ENCODE measurements at regions not wholly inside any gene's neighbourhood (a gene's known extent, or its start where the extent isn't known, plus 50 kb on each side); places are given as distances from the start of the nearest gene placed in this dataset.
A peak's percentile ranks its signal among the peaks of the same experiment; 100 is the strongest.

DNA sequence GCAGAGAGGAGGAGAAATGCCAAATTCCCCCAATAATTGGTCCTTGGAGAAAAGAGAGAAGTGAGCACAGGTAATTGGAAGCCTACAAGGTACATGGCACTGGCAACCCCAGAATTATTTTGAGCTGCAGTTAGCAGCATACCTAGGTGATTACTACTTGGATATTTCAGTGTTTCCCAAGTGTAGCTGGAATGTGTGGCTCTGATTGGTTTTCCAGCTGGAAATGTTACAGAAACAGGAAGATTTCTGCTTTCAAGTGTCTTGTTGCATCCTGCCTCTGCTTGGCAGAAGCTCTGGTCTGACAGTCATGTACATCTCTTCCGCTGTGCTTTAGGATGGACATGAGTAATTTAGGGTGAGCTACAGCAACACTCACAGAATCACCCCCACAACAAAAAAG, 262.1 kb downstream of the ENC1 start:
- DNase-seq (ENCODE audit: low spot score), result no peak

DNA sequence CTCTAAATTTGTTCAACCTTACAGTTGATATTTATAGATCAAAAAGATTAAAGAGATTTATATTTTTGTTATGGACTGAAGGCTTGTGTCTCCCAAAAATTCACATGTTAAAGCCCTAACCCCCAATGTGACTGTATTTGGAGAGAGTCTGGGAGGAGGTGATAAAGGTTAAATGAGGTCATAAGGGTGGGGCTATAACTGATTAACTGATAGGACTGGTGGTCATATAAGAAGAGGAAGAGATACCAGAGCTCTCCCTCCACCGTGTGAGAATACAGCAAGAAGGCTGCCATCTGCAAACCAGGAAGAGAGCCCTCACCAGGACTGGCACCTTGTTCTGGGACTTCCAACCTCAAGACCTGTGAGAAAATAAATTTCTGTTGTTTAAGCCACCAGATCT, 264.3 kb downstream of the ENC1 start:
- DNase-seq (ENCODE audit: low spot score), result no peak

DNA sequence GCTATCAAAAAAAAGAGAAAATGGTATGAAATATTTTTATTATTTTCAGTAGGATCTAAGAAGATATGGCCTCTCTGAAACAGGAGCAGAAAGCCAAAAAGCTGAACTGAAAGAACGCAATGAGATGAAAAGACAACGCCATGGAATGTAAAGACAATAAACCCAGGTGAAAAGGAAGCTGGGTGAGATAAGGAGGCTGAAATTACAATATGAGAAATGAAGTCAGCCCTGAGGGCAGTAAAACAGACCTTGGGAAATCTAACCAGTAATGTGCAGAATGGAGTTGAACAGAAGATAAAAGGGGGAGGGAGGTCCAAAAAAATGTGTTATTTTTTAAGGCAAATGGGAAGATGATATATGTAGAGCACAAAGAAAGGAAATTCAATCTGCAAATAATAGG, 265.3 kb downstream of the ENC1 start:
- DNase-seq (ENCODE audit: low spot score), result peak; percentile 50

DNA sequence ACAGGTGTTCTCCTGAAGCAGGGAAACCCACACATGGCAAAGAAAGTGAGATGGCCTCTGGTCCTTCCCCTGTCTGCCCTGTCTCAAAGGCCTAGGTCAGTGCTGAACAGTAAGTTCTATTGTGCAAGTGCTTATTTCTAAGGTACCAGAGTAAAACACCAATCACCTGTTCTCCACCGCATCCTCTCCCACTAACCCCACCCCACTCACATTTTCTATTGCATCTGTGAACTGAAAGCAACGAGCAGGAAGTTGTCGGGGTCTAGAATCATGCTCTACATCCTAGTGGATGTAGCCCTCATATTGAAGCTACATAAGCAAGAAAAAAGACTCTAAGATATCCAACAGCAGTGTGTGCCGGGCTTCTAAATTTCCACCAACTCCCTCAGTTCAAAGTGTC, 265.9 kb downstream of the ENC1 start:
- no peak for DNase-seq (ENCODE audit: low spot score)

DNA sequence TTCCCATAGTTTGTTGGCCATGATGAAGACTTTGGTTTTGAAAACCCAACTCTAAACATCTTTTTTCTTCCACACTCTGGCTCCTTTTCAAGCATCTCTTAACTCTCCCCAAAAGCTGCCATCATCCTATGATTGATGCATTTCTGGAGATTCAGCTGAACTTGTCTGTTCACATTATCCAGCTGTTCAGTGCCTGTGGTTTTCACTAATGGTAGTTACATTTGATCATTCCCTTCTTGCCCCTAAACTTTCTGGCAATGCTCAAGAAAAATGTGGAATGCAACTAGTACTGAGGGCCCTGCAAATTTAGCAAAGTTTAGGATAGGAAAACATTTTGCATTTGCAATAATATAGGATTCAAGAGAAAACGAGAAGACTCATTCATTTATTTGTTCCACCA, 267.5 kb downstream of the ENC1 start:
- no peak for DNase-seq (ENCODE audit: low spot score)

DNA sequence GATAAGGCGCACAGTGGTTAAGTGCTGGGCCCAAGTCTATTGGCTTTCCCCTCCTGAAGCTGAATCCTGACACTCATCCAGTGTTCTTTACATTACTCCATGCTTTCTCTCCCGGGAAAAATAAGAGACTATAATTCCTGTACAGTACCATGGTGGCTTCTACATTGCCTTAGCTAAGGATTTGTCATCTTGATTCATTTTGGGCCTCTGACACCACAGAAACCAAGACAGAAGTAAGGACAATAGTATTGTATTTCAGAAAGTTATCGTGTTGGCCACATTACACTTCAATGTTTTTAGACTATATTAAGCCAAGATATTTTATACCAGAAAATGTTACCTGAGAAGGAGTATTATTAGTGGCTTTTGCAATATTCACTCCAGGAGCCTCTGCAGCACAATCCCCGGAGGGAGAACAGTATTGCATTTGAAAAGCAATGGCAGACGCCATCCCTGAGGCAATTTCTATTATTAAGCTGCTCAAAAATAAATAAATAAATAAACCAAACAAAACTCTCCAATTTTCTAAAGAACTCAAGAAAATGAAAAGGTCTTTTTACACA, 267.9 kb downstream of the ENC1 start:
- DNase-seq (ENCODE audit: low spot score), result no peak

DNA sequence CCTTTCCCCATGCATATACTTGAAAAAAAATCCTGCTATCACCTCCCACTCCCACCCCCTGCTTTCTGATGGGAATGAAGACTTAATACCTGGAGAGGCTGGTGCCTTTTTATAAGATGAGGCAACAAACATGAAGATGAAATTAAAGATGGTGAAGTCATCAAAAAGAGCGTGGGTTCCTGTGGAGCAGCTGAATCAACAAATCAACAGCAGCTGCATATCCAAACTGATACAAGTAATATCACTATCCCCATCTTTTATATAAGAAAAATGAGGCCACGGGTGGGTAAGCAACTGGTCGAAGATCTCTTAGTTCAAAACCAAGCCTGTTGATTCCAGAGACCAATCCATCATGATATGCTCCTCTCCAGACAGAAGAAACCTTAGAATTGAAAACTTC, 268.5 kb downstream of the ENC1 start:
- DNase-seq (ENCODE audit: low spot score), result no peak

DNA sequence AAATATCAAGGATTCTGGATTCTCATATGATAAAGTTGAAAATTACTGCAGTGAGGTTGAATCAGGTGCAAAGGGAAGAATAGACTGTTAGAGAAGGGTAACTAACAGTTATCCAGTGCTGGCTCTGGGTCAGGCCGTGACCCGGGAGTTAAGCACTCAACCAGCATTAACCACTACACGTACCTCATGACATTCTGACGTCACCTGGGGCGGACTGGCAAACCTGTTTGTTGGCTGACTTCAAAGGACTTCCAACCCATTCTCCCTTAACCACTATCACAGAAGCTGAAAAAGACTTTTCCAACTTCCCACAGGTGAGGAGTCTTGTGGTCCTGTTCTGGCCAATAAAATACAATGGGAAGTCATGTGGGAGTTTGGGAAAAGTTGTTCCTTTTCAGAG, 268.9 kb downstream of the ENC1 start:
- no peak for DNase-seq (ENCODE audit: low spot score)

DNA sequence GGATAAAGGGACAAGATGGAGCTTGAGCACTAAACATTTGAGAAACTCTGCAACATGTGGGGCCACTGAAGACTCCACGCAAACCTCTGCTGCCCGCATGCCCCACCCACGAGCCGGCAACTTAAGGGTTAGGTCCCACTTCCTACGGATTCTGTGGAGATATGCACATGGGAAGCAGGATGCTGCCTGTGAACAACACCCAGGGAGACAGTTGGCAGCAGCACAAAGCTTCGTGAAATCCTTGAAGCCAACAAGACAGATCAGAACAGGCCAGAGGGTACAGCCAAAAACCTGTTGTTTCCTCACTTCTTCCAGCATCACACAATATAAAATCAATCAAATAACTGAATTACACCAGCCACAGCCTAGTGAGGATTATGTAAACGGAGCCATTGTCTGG, 270.4 kb downstream of the ENC1 start:
- no peak for DNase-seq (ENCODE audit: low spot score)

DNA sequence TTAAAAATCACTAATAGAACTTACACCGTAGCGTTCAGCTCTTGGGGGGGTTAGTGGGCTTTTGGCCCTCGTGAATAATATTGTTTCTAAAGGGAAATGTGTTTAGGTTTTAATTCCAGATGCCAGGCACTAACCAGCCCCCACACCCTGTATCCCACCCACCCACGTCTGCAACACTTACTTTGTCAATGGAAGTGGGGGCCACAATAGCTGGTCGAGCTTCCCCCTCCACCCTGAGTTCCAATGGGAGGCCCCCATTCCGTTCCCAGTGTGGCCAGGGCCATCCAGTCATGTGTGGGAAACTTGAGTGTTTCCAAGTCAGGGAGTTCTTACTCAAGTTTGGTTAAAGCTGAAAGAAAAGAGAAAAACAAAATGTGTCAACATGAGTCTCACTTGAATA, 271.4 kb downstream of the ENC1 start:
- no peak for DNase-seq (ENCODE audit: low spot score)

DNA sequence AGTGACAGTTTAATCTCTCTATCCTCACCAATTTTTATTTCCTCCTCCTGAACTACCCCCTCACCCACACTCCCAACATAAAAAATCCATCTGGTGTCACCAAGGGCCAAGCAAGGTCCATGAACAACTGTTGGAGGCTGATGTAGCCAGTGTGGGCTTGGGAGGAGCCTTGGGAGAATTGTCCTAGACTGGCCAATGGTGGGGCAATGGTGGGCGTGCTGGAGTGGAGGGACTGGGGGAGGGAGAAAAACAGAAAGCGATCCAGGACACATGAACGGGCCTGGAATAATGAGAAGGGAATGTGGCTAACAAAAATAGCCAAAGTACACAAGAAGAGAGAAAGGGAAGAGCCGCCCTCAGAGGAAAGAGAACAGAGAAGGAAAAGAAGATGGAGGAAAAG, 272.6 kb downstream of the ENC1 start:
- no peak for DNase-seq (ENCODE audit: low spot score)

DNA sequence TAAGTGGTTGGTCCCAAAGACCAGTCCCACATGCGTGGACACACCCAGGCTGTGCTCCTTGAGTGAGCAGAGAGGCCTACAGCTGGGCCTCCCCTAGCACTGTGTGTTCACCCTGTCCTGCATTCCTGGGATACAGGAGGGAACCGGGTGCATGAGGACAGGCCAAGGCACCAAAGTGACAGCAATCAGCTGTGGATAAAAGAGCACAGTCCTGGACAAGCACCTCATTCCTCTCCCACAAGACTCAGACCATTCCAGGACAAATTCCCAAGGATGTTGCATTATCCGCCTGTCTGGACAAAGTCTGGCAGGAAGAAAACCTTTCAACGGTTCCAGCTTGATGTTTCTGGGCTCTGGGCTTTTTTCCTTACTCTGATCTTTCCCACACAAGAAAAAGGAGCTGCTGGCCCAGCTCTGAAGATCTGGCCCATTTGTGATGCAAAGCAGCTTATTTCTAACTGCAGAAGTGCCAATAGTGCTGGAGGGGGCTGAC, 273.2 kb downstream of the ENC1 start:
- no peak for DNase-seq (ENCODE audit: low spot score)

DNA sequence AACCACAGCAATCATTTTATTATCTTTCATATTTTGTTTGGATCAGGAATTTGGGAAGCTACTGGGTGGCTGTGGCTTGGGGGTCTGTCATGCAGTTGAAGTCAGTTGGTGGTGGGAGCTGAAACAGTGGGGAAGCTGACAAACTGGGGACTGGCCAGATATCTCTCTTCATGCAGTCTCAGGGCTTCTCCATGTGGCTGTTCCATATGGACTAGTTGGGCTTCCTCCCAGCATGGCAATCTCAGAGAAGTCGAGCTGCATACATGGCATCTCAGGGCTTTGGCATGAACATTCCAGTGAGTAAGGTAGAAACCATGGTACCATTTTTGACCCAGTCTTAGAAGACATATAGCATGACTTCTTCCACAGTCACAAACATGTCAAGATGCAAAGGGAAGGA, 274.8 kb downstream of the ENC1 start:
- DNase-seq (ENCODE audit: low spot score), result no peak

DNA sequence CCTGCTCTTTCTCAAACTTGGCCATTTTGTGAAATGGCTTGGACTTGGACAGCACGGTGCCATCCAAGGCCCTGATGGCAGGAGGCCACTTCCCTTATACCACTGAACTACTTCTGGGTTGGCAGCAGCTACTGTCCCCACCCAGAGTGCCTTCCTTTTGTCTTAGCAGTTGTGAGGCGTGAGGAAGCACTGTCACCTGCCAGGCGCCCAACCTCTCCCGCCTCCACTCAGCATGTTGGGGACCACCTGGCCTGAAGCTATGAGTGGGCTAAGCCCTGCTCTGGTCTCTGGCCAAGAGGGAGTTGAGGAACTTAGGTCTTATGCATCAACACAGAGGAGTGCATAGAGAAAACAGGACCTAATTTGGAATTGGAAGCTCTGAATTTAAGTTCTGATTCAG, 276.0 kb downstream of the ENC1 start:
- no peak for DNase-seq (ENCODE audit: low spot score)

DNA sequence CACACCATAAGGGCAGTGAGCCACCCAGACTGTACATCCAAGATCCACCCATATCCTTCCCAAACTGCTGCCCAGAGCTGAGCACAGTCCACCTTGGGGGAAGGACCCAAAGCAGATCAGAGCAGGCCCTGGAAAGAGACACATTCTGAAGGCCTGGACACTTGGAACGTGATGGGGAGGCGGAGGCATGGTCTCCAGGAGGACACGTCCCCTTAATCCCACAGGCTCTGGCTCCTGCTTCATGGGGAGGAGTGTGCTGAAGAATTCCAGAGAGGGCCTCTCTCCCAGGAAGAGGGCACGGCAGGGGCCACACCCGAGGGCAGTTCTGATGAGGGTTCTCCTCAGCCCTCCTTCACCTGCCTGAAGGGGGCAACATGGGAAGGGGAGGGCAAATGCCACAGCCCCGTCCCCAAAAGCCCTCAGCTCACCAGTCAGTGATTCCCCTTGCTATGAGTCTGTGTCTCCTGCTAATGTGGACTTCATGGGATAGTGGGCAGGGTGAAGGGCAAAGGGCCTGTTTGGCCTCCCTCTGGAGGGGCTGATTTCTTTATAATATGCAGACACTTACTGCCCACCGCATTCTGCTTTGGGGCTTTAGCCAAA, 276.8 kb downstream of the ENC1 start:
- DNase-seq (ENCODE audit: low spot score), result no peak

DNA sequence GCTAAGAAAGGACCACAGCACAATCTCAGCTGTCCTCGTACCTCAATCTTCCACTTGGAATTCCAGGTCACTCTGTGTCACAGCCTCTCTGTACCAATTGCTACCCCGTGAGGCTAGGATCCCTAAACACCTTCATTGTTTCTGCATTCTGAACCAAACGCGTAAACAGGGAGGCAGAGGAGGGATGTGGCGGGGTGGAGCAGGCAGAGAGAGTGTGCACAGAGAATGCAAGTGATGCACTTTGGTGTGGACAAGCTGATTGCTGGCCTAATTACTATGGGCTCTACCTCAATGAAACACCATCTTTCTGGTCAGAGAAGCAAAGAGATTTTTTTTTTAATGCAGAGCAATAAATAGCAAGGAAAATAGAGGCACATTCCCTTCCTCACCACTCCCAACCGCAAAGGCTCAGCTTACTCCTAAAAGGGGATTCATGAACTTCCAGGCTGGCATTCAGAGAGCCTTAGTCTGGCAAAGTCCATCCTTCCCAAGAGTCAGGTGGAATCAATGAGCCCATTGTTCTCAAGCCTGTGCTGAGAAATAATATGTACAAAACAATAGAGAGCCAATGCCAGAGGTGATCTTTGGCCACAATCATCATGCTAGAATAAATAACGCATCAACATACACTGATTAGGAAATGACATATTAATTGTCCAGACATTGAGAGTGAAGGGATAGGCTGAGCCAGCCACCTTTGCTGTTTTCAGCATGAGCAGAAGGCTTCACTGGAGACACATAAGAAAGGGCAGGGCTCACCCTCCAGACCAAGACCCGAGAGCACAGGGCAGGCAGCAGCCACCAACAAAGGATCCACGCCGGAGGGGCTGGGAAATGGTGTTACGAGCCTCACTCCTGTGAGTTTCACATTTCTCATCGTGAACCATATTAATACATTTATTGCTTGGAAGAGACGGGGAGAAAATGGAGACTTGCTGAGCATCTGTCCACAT, 278.8 kb downstream of the ENC1 start:
- peak; percentile 89 for DNase-seq (ENCODE audit: low spot score)

DNA sequence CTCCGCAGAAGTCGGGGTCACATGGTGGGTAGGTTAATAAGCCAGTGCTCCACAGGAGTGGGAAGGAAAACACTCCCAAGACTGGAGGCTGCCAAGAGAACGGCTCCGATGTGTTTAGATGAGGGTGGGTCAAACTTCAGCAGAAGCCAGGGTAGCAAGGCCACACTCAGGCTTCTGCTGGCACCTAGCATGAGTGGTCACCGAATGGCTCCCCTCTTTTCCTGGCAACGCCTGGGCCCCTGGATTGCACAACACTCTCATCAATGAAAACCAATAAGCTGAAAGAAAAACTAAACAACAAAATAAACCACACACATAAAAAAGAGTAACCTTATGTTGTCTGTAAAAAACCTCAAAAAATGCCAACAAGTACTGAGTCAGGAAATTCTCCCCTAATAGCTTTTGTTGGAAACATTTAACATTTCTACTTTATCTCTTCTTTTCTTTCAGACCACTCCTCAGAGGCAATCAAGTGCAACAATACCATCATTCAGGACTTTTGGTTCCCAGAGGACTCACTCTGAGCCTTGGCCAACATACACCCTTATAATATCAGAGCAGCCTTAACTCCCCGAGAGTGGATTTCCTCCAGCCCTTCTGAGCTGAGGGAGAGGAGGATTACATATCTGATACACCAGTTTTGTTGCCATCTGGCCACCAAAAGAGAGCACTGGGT, 279.9 kb downstream of the ENC1 start:
- DNase-seq (ENCODE audit: low spot score), result no peak

DNA sequence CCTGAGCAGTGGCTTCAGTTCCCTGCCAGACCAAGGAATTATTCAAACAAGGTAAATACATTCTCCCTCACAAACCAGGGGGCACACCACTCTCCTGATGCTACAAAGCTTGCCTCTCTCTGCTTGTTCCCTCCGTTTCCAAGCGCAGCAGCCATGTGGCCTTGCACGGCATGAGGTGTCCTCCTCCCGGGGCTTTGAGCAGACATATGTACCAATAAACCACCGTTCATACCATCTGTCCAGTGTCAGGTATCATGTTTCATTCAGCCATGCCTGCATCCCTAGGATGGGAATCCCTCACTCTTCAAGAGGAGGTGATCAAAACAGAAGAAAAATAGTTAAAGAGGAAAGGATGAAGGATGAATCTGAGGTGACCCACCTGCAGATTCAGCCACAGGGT, 282.7 kb downstream of the ENC1 start:
- no peak for DNase-seq (ENCODE audit: low spot score)

DNA sequence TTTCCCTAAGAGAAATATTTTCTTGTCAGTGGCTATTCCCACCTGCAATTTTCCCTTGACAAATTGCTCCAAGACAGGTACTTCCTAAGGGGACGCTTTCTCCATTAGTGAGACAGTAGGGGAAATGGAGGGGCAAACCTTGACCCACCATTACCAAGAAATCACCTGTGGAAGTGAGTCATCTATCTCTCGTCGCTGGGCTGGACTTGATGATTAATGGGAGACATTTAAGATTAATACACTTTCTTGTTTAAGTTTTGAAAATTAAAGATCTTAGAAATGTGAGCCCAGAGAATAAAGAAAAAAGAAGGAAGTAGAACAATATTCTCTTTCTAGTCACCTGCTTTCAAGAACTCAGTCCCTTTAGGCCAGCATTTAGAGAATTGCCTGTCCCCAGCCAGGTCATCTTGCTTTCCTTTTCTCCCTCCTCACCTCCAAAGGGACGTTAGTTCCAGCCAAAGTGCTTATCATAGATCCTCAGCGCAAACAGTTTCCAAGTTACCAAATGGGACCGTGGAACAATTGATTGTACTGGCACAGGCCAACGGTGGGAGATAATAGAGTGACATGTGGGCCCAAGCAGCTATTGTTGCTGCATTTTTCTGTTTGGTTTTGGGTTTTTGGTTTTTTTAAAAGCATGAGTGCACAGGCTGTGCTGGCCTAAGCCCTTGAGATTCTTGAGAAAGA, 284.4 kb downstream of the ENC1 start:
- no peak for DNase-seq (ENCODE audit: low spot score)

DNA sequence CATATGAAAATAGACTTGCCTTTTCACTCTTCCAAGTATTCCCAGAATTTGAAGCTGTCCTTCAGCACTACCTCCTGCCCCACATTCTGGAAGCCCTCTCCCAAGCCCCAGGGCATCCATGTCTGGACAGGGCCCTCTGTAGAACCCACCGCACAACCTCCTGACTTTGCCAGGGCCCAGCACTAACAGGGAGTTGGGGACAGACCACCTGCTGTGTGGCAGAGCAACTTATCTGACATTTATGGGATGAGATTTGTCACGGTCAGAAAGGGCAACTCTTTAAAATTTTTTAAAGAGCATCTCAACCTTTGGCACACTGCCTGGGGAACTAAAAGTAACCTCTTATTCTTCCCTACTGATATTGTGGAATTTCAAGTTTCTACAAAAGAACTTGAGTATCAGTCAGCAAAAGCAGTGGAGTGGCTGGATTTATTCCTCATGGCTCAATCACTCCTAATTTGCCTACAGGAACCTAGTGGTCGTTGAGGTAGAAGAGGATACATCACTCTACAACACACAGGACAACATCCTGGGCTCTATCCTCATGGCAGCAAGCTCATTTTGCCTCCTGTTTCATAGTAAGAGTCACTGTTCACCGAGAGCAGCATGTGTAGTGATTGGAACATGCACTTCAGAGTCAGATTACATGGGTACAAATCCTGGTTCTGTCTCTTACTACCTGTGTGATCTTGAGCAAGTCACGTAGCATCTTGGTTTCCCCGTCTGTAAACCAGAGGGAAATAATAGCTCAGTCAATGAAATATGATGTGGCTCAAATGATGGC, 285.3 kb downstream of the ENC1 start:
- DNase-seq (ENCODE audit: low spot score), result no peak

DNA sequence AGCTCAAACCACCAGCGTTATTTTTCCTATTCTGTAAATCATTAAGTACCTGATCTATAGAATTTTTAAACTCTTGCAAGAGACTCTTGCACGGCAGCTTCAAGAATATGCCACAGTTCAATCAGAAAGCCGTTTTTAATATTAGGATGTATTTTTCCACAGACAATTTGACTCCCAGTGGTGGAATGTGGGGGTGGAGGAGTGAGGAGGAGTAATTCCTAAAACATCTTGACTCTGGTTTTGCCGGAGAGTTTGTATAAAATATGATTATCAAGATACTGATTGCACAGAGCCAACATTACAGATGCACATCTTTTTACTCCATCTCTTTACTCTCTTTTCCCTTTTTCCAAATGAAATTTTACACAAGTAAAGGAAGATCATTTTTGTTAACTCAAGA, 288.3 kb downstream of the ENC1 start:
- no peak for DNase-seq (ENCODE audit: low spot score)
